Activated naive CD8-positive, alpha-beta T cell (primary cell): ENCODE measurements at regions not wholly inside any gene's neighbourhood (a gene's known extent, or its start where the extent isn't known, plus 50 kb on each side); places are given as distances from the start of the nearest gene placed in this dataset.
"Not testable (repeated sequence)": the region's sequence is repeated elsewhere in the genome, so short reads cannot be mapped to it uniquely, and the experiment has no call there.

Experiments
- H3K27ac Mint-ChIP-seq: one replicate; pipeline ENCODE4 v1.8.0; 2021; ENCODE audit warnings: mixed read lengths
- H3K27me3 Mint-ChIP-seq: one replicate; pipeline ENCODE4 v1.8.0; 2021; ENCODE audit warnings: mixed read lengths
- H3K36me3 Mint-ChIP-seq: one replicate; pipeline ENCODE4 v1.8.0; 2021; ENCODE audit warnings: mixed read lengths
- H3K4me1 Mint-ChIP-seq: one replicate; pipeline ENCODE4 v1.8.0; 2021; ENCODE audit warnings: low read depth, mixed read lengths
- H3K4me3 Mint-ChIP-seq: one replicate; pipeline ENCODE4 v1.8.0; 2021; ENCODE audit warnings: mild to moderate bottlenecking, mixed read lengths
- H3K9me3 Mint-ChIP-seq: one replicate; pipeline ENCODE4 v1.8.0; 2021; ENCODE audit warnings: low read depth, mixed read lengths

GRCh38 chr13:90454002-90454636, 893.4 kb upstream of the MIR17HG start:
- Mint-ChIP-seq H3K27ac (no peak overlapping the region), H3K9me3 (peaks cover 4% of the 10 kb centered on the region), H3K36me3 (no peaks in the 10 kb centered on the region), H3K4me1 (no peaks in the 10 kb centered on the region), H3K4me3 (no peak overlapping the region), H3K27me3 (no peaks in the 10 kb centered on the region)

GRCh38 chr13:90455067-90455466, 892.4 kb upstream of the MIR17HG start:
- H3K4me1 Mint-ChIP-seq: no peaks in the 10 kb centered on the region
- no peak overlapping the region for H3K4me3 Mint-ChIP-seq
- peaks cover 4% of the 10 kb centered on the region for H3K9me3 Mint-ChIP-seq
- H3K36me3 Mint-ChIP-seq: no peaks in the 10 kb centered on the region
- H3K27ac Mint-ChIP-seq: no peak overlapping the region
- no peaks in the 10 kb centered on the region for H3K27me3 Mint-ChIP-seq

GRCh38 chr13:90455823-90456222, 891.7 kb upstream of the MIR17HG start:
- Mint-ChIP-seq H3K4me3 (no peak overlapping the region), H3K27ac (no peak overlapping the region), H3K9me3 (peaks cover 3% of the 10 kb centered on the region), H3K36me3 (no peaks in the 10 kb centered on the region), H3K4me1 (no peaks in the 10 kb centered on the region), H3K27me3 (no peaks in the 10 kb centered on the region)

GRCh38 chr13:90461398-90461797, 886.1 kb upstream of the MIR17HG start:
- Mint-ChIP-seq H3K4me3 (no peak overlapping the region), H3K4me1 (no peaks in the 10 kb centered on the region), H3K9me3 (peaks cover 7% of the 10 kb centered on the region), H3K27ac (no peak overlapping the region), H3K36me3 (no peaks in the 10 kb centered on the region), H3K27me3 (no peaks in the 10 kb centered on the region)

GRCh38 chr13:90477216-90477615, 870.3 kb upstream of the MIR17HG start:
- peaks cover 5% of the 10 kb centered on the region for H3K9me3 Mint-ChIP-seq
- H3K27ac Mint-ChIP-seq: no peak overlapping the region
- H3K27me3 Mint-ChIP-seq: no peaks in the 10 kb centered on the region
- no peaks in the 10 kb centered on the region for H3K36me3 Mint-ChIP-seq
- H3K4me1 Mint-ChIP-seq: no peaks in the 10 kb centered on the region
- no peak overlapping the region for H3K4me3 Mint-ChIP-seq

- Mint-ChIP-seq H3K9me3 (peaks cover 4% of the 10 kb centered on the region), H3K27ac (no peak overlapping the region), H3K27me3 (no peaks in the 10 kb centered on the region), H3K4me3 (no peak overlapping the region), H3K36me3 (no peaks in the 10 kb centered on the region), H3K4me1 (no peaks in the 10 kb centered on the region)
Observed at GRCh38 chr13:90483906-90484305, 863.6 kb upstream of the MIR17HG start.

GRCh38 chr13:90485436-90485835, 862.1 kb upstream of the MIR17HG start:
- no peaks in the 10 kb centered on the region for H3K36me3 Mint-ChIP-seq
- H3K4me3 Mint-ChIP-seq: no peak overlapping the region

GRCh38 chr13:90492872-90493271, 854.6 kb upstream of the MIR17HG start:
- no peaks in the 10 kb centered on the region for H3K4me1 Mint-ChIP-seq
- no peaks in the 10 kb centered on the region for H3K27me3 Mint-ChIP-seq
- no peaks in the 10 kb centered on the region for H3K9me3 Mint-ChIP-seq
- no peak overlapping the region for H3K27ac Mint-ChIP-seq
- H3K4me3 Mint-ChIP-seq: no peak overlapping the region
- H3K36me3 Mint-ChIP-seq: no peaks in the 10 kb centered on the region

More at GRCh38 chr13:90485436-90485835, 862.1 kb upstream of the MIR17HG start:
- no peaks in the 10 kb centered on the region for H3K4me1 Mint-ChIP-seq
- no peaks in the 10 kb centered on the region for H3K27me3 Mint-ChIP-seq
- peaks cover 4% of the 10 kb centered on the region for H3K9me3 Mint-ChIP-seq
- no peak overlapping the region for H3K27ac Mint-ChIP-seq

GRCh38 chr13:90493667-90494066, 853.8 kb upstream of the MIR17HG start:
- Mint-ChIP-seq H3K36me3 (no peaks in the 10 kb centered on the region), H3K27ac (no peak overlapping the region), H3K27me3 (no peaks in the 10 kb centered on the region), H3K4me3 (no peak overlapping the region), H3K4me1 (no peaks in the 10 kb centered on the region), H3K9me3 (no peaks in the 10 kb centered on the region)

- H3K27me3 Mint-ChIP-seq, H3K9me3 Mint-ChIP-seq, H3K36me3 Mint-ChIP-seq, H3K27ac Mint-ChIP-seq, H3K4me1 Mint-ChIP-seq, H3K4me3 Mint-ChIP-seq: not testable (repeated sequence)
Observed at GRCh38 chr13:90494849-90495248, 852.6 kb upstream of the MIR17HG start.

GRCh38 chr13:90498096-90498495, 849.4 kb upstream of the MIR17HG start:
- no peaks in the 10 kb centered on the region for H3K4me1 Mint-ChIP-seq
- no peaks in the 10 kb centered on the region for H3K36me3 Mint-ChIP-seq
- no peak overlapping the region for H3K27ac Mint-ChIP-seq
- H3K4me3 Mint-ChIP-seq: no peak overlapping the region
- no peaks in the 10 kb centered on the region for H3K9me3 Mint-ChIP-seq
- H3K27me3 Mint-ChIP-seq: no peaks in the 10 kb centered on the region

GRCh38 chr13:90498816-90499215, 848.7 kb upstream of the MIR17HG start:
- H3K4me3 Mint-ChIP-seq: no peak overlapping the region
- H3K36me3 Mint-ChIP-seq: no peaks in the 10 kb centered on the region
- no peak overlapping the region for H3K27ac Mint-ChIP-seq
- no peaks in the 10 kb centered on the region for H3K9me3 Mint-ChIP-seq
- no peaks in the 10 kb centered on the region for H3K27me3 Mint-ChIP-seq
- H3K4me1 Mint-ChIP-seq: no peaks in the 10 kb centered on the region

GRCh38 chr13:90500569-90500968, 846.9 kb upstream of the MIR17HG start:
- no peaks in the 10 kb centered on the region for H3K4me1 Mint-ChIP-seq
- H3K9me3 Mint-ChIP-seq: no peaks in the 10 kb centered on the region
- H3K4me3 Mint-ChIP-seq: no peak overlapping the region
- H3K27me3 Mint-ChIP-seq: no peaks in the 10 kb centered on the region
- no peaks in the 10 kb centered on the region for H3K36me3 Mint-ChIP-seq
- H3K27ac Mint-ChIP-seq: no peak overlapping the region

GRCh38 chr13:90502153-90502552, 845.3 kb upstream of the MIR17HG start:
- H3K4me1 Mint-ChIP-seq: no peaks in the 10 kb centered on the region
- no peaks in the 10 kb centered on the region for H3K9me3 Mint-ChIP-seq
- H3K4me3 Mint-ChIP-seq: no peak overlapping the region
- no peak overlapping the region for H3K27ac Mint-ChIP-seq
- no peaks in the 10 kb centered on the region for H3K36me3 Mint-ChIP-seq
- H3K27me3 Mint-ChIP-seq: no peaks in the 10 kb centered on the region

- Mint-ChIP-seq H3K27ac (no peak overlapping the region), H3K9me3 (no peaks in the 10 kb centered on the region), H3K27me3 (no peaks in the 10 kb centered on the region)
Observed at GRCh38 chr13:90502762-90503161, 844.7 kb upstream of the MIR17HG start.

GRCh38 chr13:90510319-90510718, 837.2 kb upstream of the MIR17HG start:
- Mint-ChIP-seq H3K36me3 (no peaks in the 10 kb centered on the region), H3K27ac (no peak overlapping the region), H3K4me3 (no peak overlapping the region), H3K4me1 (no peaks in the 10 kb centered on the region), H3K27me3 (no peaks in the 10 kb centered on the region), H3K9me3 (peaks cover 11% of the 10 kb centered on the region)

More at GRCh38 chr13:90502762-90503161, 844.7 kb upstream of the MIR17HG start:
- no peaks in the 10 kb centered on the region for H3K36me3 Mint-ChIP-seq
- no peak overlapping the region for H3K4me3 Mint-ChIP-seq
- H3K4me1 Mint-ChIP-seq: no peaks in the 10 kb centered on the region
